ENCODE measurements at regions not wholly inside any gene's neighbourhood (a gene's known extent, or its start where the extent isn't known, plus 50 kb on each side); places are given as distances from the start of the nearest gene placed in this dataset.

GRCh38 chr7:140242057-140243031 lies 65.6 kb upstream of the KDM7A start:
- ChIA-PET POLR2A (no interaction called here), CTCF (interaction anchor here (0.7 to 0.8 kb wide), 2 partner anchors 23 to 249 kb away, joined by 3 to 5 read pairs; no protein-coding TSS in a partner anchor)
- no peak for TF ChIP-seq SUZ12 (IDR thresholded peaks at IDR 0.05)
- TF ChIP-seq PKNOX1 (IDR thresholded peaks at IDR 0.05), result no peak
- no peak for TF ChIP-seq HDGF (IDR thresholded peaks at IDR 0.05; ENCODE audit: borderline replicate concordance)
- TF ChIP-seq BHLHE40 (IDR thresholded peaks at IDR 0.05; ENCODE audit: borderline replicate concordance), result no peak
- no peak for DNase-seq (ENCODE audit: extremely low spot score)

GRCh38 chr7:140239653-140239935 lies 62.8 kb upstream of the KDM7A start:
- POLR2A ChIA-PET, result no interaction called here
- TF ChIP-seq CTBP1 (IDR thresholded peaks at IDR 0.05; ENCODE audit: borderline replicate concordance) (no peak), HDGF (IDR thresholded peaks at IDR 0.05; ENCODE audit: borderline replicate concordance) (no peak), NFRKB (IDR thresholded peaks at IDR 0.05) (no peak), ZNF384 (IDR thresholded peaks at IDR 0.05) (no peak), L3MBTL2 (conservative IDR thresholded peaks at IDR 0.05) (no peak), ELF4 (IDR thresholded peaks at IDR 0.05) (no peak), FOXA1 (IDR thresholded peaks at IDR 0.05) (no peak)
- DNase-seq (ENCODE audit: extremely low spot score), result no peak
- CTCF ChIA-PET, result interaction anchor here (0.5 kb wide), 1 partner anchor 805 kb away, joined by 3 read pairs; no protein-coding TSS in a partner anchor

- TF ChIP-seq TARDBP (IDR thresholded peaks at IDR 0.05) (no peak), FOXA1 (IDR thresholded peaks at IDR 0.05) (no peak), ZNF384 (IDR thresholded peaks at IDR 0.05) (no peak), L3MBTL2 (conservative IDR thresholded peaks at IDR 0.05) (no peak), LEF1 (IDR thresholded peaks at IDR 0.05; ENCODE audit: borderline replicate concordance) (no peak), HDGF (IDR thresholded peaks at IDR 0.05; ENCODE audit: borderline replicate concordance) (no peak), SP1 (IDR thresholded peaks at IDR 0.05) (no peak), NFRKB (IDR thresholded peaks at IDR 0.05) (no peak), ARNT (IDR thresholded peaks at IDR 0.05) (no peak), SUZ12 (IDR thresholded peaks at IDR 0.05) (no peak), ELF4 (IDR thresholded peaks at IDR 0.05) (no peak), PKNOX1 (IDR thresholded peaks at IDR 0.05) (no peak), BHLHE40 (IDR thresholded peaks at IDR 0.05; ENCODE audit: borderline replicate concordance) (no peak), FOXK2 (IDR thresholded peaks at IDR 0.05) (no peak), CTBP1 (IDR thresholded peaks at IDR 0.05; ENCODE audit: borderline replicate concordance) (no peak), FOXM1 (IDR thresholded peaks at IDR 0.05; ENCODE audit: borderline replicate concordance) (no peak)
- POLR2A ChIA-PET, result no interaction called here
These were observed 62.2 kb upstream of the KDM7A start for GRCh38 chr7:140238778-140239652.

GRCh38 chr7:140237390-140237789 lies 60.6 kb upstream of the KDM7A start:
- no peak for TF ChIP-seq LEF1 (IDR thresholded peaks at IDR 0.05; ENCODE audit: borderline replicate concordance)
- no peak for TF ChIP-seq ARNT (IDR thresholded peaks at IDR 0.05)
- TF ChIP-seq NFRKB (IDR thresholded peaks at IDR 0.05), result no peak
- TF ChIP-seq ELF4 (IDR thresholded peaks at IDR 0.05), result no peak
- TF ChIP-seq PKNOX1 (IDR thresholded peaks at IDR 0.05), result no peak
- no peak for TF ChIP-seq L3MBTL2 (conservative IDR thresholded peaks at IDR 0.05)
- TF ChIP-seq SP1 (IDR thresholded peaks at IDR 0.05), result no peak
- TF ChIP-seq FOXA1 (IDR thresholded peaks at IDR 0.05), result no peak
- TF ChIP-seq FOXK2 (IDR thresholded peaks at IDR 0.05), result no peak
- no peak for TF ChIP-seq ZNF384 (IDR thresholded peaks at IDR 0.05)
- no peak for TF ChIP-seq BHLHE40 (IDR thresholded peaks at IDR 0.05; ENCODE audit: borderline replicate concordance)
- no peak for TF ChIP-seq FOXM1 (IDR thresholded peaks at IDR 0.05; ENCODE audit: borderline replicate concordance)
- TF ChIP-seq HDGF (IDR thresholded peaks at IDR 0.05; ENCODE audit: borderline replicate concordance), result no peak
- TF ChIP-seq TARDBP (IDR thresholded peaks at IDR 0.05), result no peak
- TF ChIP-seq SUZ12 (IDR thresholded peaks at IDR 0.05), result no peak
- TF ChIP-seq CTBP1 (IDR thresholded peaks at IDR 0.05; ENCODE audit: borderline replicate concordance), result no peak
- DNase-seq (ENCODE audit: extremely low spot score), result no peak
- POLR2A ChIA-PET, result no interaction called here
- CTCF ChIA-PET, result no interaction called here

More at GRCh38 chr7:140238778-140239652, 62.2 kb upstream of the KDM7A start:
- no peak for DNase-seq (ENCODE audit: extremely low spot score)
- CTCF ChIA-PET, result interaction anchor here (0.5 kb wide), 2 partner anchors 100 to 805 kb away, joined by 3 read pairs; no protein-coding TSS in a partner anchor

- no peak for TF ChIP-seq FOXA1 (IDR thresholded peaks at IDR 0.05)
- no peak for TF ChIP-seq SUZ12 (IDR thresholded peaks at IDR 0.05)
- no peak for TF ChIP-seq BHLHE40 (IDR thresholded peaks at IDR 0.05; ENCODE audit: borderline replicate concordance)
- TF ChIP-seq FOXK2 (IDR thresholded peaks at IDR 0.05), result no peak
- no peak for TF ChIP-seq PKNOX1 (IDR thresholded peaks at IDR 0.05)
- no peak for TF ChIP-seq CTBP1 (IDR thresholded peaks at IDR 0.05; ENCODE audit: borderline replicate concordance)
- no peak for TF ChIP-seq ARNT (IDR thresholded peaks at IDR 0.05)
- POLR2A ChIA-PET, result no interaction called here
- no peak for DNase-seq (ENCODE audit: extremely low spot score)
- CTCF ChIA-PET, result no interaction called here
These were observed 59.8 kb upstream of the KDM7A start for GRCh38 chr7:140236626-140237025.
